ENCODE measurements at regions not wholly inside any gene's neighbourhood (a gene's known extent, or its start where the extent isn't known, plus 50 kb on each side); places are given as distances from the start of the nearest gene placed in this dataset.

- H3K79me2 ChIP-seq (ENCODE audit: control insufficient read depth, insufficient read depth, low read length): no peaks in the 10 kb centered on the region
- H2AFZ ChIP-seq (ENCODE audit: low read depth, low read length): no peak overlapping the region
- ChIA-PET CTCF (no interaction called here), POLR2A (no interaction called here)
- peaks cover 2% of the 10 kb centered on the region for H3K9me3 ChIP-seq (replicated peaks; ENCODE audit: control insufficient read depth, insufficient read depth, low read length)
- H4K20me1 ChIP-seq (replicated peaks; ENCODE audit: control insufficient read depth, extremely low read depth, insufficient read depth, low read length): no peaks in the 10 kb centered on the region
- no peak overlapping the region for H3K4me2 ChIP-seq (ENCODE audit: insufficient read depth, low read length)
- H3K27me3 ChIP-seq (ENCODE audit: control insufficient read depth in 2 of 2, insufficient read depth in 2 of 2, low read length in 2 of 2): no peaks in the 10 kb centered on the region
- no peak for DNase-seq (ENCODE audit: low read depth, low spot score)
- no peaks in the 10 kb centered on the region for H3K4me1 ChIP-seq (ENCODE audit: control insufficient read depth, extremely low read depth, insufficient read depth, low read length)
- no peak for FAIRE-seq
- no peaks in the 10 kb centered on the region for H3K9me1 ChIP-seq (replicated peaks; ENCODE audit: control insufficient read depth, extremely low read depth, insufficient read depth, low read length)
- H3K9ac ChIP-seq (replicated peaks; ENCODE audit: extremely low read depth, insufficient read depth, low read length): no peak overlapping the region
- intact Hi-C loops (cut with micrococcal nuclease): no loop called here
- dilution Hi-C loops (cut with MboI; ENCODE audit: extremely low pct_ligation_motif_present, low sequenced_read_pairs): no loop called here
- no peak overlapping the region for H3K4me3 ChIP-seq (replicated peaks in 1 of 3; ENCODE audit: insufficient read depth in 1 of 3, low read depth in 1 of 3, low read length in 3 of 3)
- no peak overlapping the region for H3K27ac ChIP-seq (ENCODE audit: insufficient read depth, low read depth, low read length)
- BruUV-seq (replicated peaks): no TSS peak
- no peaks in the 10 kb centered on the region for H3K36me3 ChIP-seq (ENCODE audit: control insufficient read depth in 2 of 2, extremely low read depth in 1 of 2, insufficient read depth in 2 of 2, low read length in 2 of 2)
- TF ChIP-seq EZH2 (IDR thresholded peaks at IDR 0.05; ENCODE audit: borderline replicate concordance, low read depth, low read length, severe bottlenecking) (no peak), FOS (IDR thresholded peaks at IDR 0.05; ENCODE audit: borderline replicate concordance, insufficient read depth, low read length) (no peak), MYC (IDR thresholded peaks at IDR 0.05; ENCODE audit: low read depth, low read length) (no peak), MAX (IDR thresholded peaks at IDR 0.05; ENCODE audit: insufficient read depth, insufficient read length) (no peak), POLR2AphosphoS5 (IDR thresholded peaks at IDR 0.05; ENCODE audit: insufficient read depth, low read depth, low read length) (no peak), POLR2A (IDR thresholded peaks at IDR 0.05; ENCODE audit: low read depth, low read length) (no peak), GATA2 (IDR thresholded peaks at IDR 0.05; ENCODE audit: insufficient read depth, insufficient read length, low read depth, low read length) (no peak), JUN (IDR thresholded peaks at IDR 0.05; ENCODE audit: borderline replicate concordance, insufficient read depth, insufficient read length, low read depth) (no peak), CTCF (IDR thresholded peaks at IDR 0.05; ENCODE audit: extremely low read depth in 1 of 2, insufficient read depth in 1 of 2, low read depth in 1 of 2, low read length in 2 of 2) (no peak)
Measured at GRCh38 chr14:43022094-43022800, 1415.6 kb downstream of the LRFN5 start.

All from endothelial cell of umbilical vein (primary cell).